Thyroid gland (tissue), 4 donors: ENCODE measurements at regions not wholly inside any gene's neighbourhood (a gene's known extent, or its start where the extent isn't known, plus 50 kb on each side); places are given as distances from the start of the nearest gene placed in this dataset.

ENCODE experiments used
- POLR2A ChIP-seq, 2 donors: fragments of 450-650 bp; IDR thresholded peaks; one replicate each; pipeline ENCODE4 v1.6.1; 2017; ENCODE audit warnings: antibody characterized with exemption in 2 of 2, mild to moderate bottlenecking in 2 of 2, moderate library complexity in 1 of 2
- TF ChIP-seq, protein P1 (sequence below), 6 experiments: fragments of 200-600 bp in 3 of 6; fragments of 450-650 bp in 3 of 6; sonication (generic) in 3 of 6; IDR thresholded peaks; one replicate each; pipeline ENCODE4 v1.5.1; 2016 to 2019; ENCODE audit warnings: antibody characterized with exemption in 6 of 6, mild to moderate bottlenecking in 2 of 6, inconsistent platforms in 1 of 6, moderate library complexity in 1 of 6

DNA sequence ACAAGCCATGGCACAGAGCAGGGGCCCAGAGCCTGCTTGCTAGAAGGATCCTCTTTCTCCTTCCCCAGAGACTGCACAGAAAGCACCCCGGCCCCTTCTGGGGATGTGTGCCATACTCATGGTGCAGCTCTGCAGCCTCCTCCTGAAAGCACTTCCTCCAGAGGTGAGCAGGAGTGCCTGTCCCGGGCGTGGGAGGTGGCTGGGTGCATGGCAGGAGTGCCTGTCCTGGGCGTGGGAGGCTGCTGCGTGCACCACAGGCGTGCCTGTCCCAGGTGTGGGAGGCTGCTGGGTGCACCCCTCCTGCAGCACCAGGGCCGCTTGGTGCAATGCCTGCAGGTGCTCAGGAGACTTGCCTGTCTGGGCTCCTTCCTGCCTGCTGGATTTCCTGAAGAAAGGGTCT lies 913.3 kb downstream of the UQCRFS1 start:
- TF ChIP-seq POLR2A (IDR thresholded peaks at IDR 0.05), result no peak
- TF ChIP-seq, protein P1, sequence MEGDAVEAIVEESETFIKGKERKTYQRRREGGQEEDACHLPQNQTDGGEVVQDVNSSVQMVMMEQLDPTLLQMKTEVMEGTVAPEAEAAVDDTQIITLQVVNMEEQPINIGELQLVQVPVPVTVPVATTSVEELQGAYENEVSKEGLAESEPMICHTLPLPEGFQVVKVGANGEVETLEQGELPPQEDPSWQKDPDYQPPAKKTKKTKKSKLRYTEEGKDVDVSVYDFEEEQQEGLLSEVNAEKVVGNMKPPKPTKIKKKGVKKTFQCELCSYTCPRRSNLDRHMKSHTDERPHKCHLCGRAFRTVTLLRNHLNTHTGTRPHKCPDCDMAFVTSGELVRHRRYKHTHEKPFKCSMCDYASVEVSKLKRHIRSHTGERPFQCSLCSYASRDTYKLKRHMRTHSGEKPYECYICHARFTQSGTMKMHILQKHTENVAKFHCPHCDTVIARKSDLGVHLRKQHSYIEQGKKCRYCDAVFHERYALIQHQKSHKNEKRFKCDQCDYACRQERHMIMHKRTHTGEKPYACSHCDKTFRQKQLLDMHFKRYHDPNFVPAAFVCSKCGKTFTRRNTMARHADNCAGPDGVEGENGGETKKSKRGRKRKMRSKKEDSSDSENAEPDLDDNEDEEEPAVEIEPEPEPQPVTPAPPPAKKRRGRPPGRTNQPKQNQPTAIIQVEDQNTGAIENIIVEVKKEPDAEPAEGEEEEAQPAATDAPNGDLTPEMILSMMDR (IDR thresholded peaks at IDR 0.05), result no peak
